ENCODE measurements at regions not wholly inside any gene's neighbourhood (a gene's known extent, or its start where the extent isn't known, plus 50 kb on each side); places are given as distances from the start of the nearest gene placed in this dataset.

DNA sequence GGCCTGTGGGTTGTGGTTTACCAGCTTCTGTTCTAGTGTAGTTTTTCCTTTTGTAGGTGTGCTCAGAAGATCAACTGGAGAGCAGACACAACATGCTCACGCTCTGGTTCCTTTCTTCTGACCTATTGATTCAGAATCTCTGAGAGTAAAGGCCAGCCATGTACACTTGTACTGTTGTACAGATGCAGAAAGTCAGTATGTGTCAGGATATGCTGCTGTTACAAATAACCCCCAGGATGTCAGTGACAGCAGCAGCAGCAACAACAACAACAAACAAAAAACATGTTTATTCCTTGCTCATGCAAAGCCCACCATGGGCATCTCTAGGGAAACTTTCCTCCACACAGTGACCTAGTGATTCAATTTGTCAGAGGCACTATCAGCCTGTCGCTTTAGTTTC is 154.8 kb upstream of the RBFOX1 start:
- Histone ChIP-seq H3K27me3 (ENCODE audit: control insufficient read depth, insufficient read depth, low read length) (no peaks in the 10 kb centered on the region), H3K36me3 (ENCODE audit: control insufficient read depth, insufficient read depth, low read length) (no peaks in the 10 kb centered on the region), H3K4me3 (ENCODE audit: low read depth, low read length) (no peak overlapping the region)
- POLR2A ChIA-PET, result no interaction called here
- CTCF ChIA-PET, result no interaction called here
- no peak for DNase-seq (ENCODE audit: low read depth)
- TF ChIP-seq, protein P1, sequence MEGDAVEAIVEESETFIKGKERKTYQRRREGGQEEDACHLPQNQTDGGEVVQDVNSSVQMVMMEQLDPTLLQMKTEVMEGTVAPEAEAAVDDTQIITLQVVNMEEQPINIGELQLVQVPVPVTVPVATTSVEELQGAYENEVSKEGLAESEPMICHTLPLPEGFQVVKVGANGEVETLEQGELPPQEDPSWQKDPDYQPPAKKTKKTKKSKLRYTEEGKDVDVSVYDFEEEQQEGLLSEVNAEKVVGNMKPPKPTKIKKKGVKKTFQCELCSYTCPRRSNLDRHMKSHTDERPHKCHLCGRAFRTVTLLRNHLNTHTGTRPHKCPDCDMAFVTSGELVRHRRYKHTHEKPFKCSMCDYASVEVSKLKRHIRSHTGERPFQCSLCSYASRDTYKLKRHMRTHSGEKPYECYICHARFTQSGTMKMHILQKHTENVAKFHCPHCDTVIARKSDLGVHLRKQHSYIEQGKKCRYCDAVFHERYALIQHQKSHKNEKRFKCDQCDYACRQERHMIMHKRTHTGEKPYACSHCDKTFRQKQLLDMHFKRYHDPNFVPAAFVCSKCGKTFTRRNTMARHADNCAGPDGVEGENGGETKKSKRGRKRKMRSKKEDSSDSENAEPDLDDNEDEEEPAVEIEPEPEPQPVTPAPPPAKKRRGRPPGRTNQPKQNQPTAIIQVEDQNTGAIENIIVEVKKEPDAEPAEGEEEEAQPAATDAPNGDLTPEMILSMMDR (IDR thresholded peaks at IDR 0.05; ENCODE audit: insufficient read depth, low read depth, low read length), result no peak

DNA sequence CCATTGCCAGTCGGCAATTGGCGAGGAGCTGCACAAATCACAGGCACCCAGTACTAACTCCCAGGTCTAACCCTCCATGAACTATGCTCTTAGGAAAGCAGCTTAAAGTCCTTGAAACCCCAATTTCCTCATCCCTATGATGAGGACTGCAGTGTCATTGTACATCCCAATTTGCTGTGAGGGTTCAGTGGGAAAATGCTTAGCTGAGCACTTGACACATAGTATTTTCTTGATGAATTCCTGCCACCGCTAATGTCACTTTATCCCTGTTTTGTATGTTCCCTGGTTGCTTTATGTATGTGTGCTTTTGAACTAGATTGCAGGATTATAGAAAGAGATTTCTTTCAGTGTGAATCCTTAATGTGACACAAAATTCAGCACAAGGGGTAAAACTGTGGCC is 161.5 kb upstream of the RBFOX1 start:
- no peak for DNase-seq (ENCODE audit: low read depth)
- TF ChIP-seq, protein P1 (IDR thresholded peaks at IDR 0.05; ENCODE audit: insufficient read depth, low read depth, low read length), result no peak
- H3K36me3 ChIP-seq (ENCODE audit: control insufficient read depth, insufficient read depth, low read length), result no peaks in the 10 kb centered on the region
- ChIA-PET POLR2A (no interaction called here), CTCF (no interaction called here)
- H3K27me3 ChIP-seq (ENCODE audit: control insufficient read depth, insufficient read depth, low read length), result no peaks in the 10 kb centered on the region
- H3K4me3 ChIP-seq (ENCODE audit: low read depth, low read length), result no peak overlapping the region

DNA sequence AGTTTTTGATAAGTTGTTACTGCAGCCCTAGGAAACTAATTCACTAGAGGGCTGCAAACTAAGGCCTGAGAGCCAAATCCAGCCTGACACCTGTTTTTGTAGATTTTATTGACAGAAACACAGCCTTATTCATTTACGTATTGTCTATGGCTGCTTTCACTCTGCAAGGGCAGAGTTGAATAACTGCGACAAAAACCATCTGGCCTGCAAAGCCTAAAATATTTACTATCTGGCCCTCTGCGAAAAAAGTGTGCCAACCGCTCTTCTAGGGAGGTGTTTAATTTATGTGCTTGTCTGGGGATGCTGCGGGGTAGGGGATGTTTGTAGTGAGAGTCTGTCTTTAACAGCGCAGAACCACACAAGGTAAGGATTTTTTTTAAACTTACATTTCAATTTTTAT is 165.0 kb upstream of the RBFOX1 start:
- no peaks in the 10 kb centered on the region for H3K36me3 ChIP-seq (ENCODE audit: control insufficient read depth, insufficient read depth, low read length)
- TF ChIP-seq, protein P1 (IDR thresholded peaks at IDR 0.05; ENCODE audit: insufficient read depth, low read depth, low read length), result no peak
- CTCF ChIA-PET, result no interaction called here
- POLR2A ChIA-PET, result no interaction called here
- DNase-seq (ENCODE audit: low read depth), result no peak
- no peaks in the 10 kb centered on the region for H3K27me3 ChIP-seq (ENCODE audit: control insufficient read depth, insufficient read depth, low read length)
- no peak overlapping the region for H3K4me3 ChIP-seq (ENCODE audit: low read depth, low read length)

DNA sequence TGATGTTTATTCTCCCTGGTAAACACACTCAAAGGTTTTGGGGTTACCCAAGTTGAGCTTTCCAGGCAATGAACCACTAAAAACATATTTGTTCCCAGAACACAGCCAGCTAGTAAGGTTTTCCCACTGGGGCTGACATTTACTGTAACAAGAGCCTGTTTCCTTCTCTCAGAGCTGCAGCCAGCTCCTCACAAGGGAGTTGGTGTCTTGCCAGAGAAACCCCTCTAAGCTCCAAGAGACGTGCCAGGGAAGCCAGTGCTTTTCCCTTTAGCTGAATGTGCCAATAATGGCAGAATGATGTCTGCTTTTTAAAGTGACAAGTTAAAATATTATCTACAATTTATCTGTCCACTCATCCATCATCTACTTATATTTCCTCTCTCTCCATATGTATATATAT is 170.8 kb upstream of the RBFOX1 start:
- Histone ChIP-seq H3K4me3 (ENCODE audit: low read depth, low read length) (no peak overlapping the region), H3K36me3 (ENCODE audit: control insufficient read depth, insufficient read depth, low read length) (no peaks in the 10 kb centered on the region), H3K27me3 (ENCODE audit: control insufficient read depth, insufficient read depth, low read length) (no peaks in the 10 kb centered on the region)
- no peak for DNase-seq (ENCODE audit: low read depth)
- ChIA-PET CTCF (no interaction called here), POLR2A (no interaction called here)
- TF ChIP-seq, protein P1 (IDR thresholded peaks at IDR 0.05; ENCODE audit: insufficient read depth, low read depth, low read length), result no peak

DNA sequence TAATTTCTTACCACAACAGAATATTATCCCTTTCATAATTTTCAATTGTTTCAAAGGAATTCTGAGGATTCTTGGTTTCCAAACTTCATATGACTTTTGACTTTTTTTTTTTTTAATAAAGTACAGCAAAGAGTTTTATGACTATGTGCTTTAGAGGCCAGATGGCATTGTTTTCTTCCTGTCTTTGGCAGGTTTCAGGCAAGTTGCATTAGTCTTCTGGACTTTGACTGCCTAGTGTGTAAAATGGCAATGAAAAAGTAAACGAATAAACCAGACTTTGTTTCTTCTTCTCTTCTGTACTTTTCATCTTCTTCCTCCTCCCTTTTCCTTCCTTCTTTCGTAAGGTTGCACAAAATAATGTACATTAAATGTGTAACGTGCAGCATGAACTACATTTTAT is 172.6 kb upstream of the RBFOX1 start:
- CTCF ChIA-PET, result no interaction called here
- no peak for DNase-seq (ENCODE audit: low read depth)
- TF ChIP-seq, protein P1 (IDR thresholded peaks at IDR 0.05; ENCODE audit: insufficient read depth, low read depth, low read length), result no peak
- Histone ChIP-seq H3K27me3 (ENCODE audit: control insufficient read depth, insufficient read depth, low read length) (no peaks in the 10 kb centered on the region), H3K4me3 (ENCODE audit: low read depth, low read length) (no peak overlapping the region), H3K36me3 (ENCODE audit: control insufficient read depth, insufficient read depth, low read length) (no peaks in the 10 kb centered on the region)
- POLR2A ChIA-PET, result no interaction called here
